ENCODE measurements at regions not wholly inside any gene's neighbourhood (a gene's known extent, or its start where the extent isn't known, plus 50 kb on each side); places are given as distances from the start of the nearest gene placed in this dataset.

DNA sequence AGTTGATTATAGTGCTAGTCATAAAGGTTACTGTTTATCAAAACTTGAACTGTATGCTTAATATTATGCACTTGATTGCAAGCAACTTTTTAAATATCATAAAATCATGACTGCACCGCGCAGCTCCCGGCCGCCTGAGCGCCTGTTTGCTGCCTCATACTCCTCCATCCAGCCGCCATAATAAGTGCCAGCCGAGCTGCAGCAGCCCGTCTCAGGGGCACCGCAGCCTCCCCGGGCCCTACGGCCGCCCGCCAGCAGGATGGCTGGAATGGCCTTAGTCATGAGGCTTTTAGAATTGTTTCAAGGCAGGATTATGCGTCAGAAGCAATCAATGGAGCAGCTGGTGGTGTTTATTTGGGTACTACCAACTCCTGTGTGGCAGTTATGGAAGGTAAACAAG, 337.2 kb downstream of the PAX3 start:
- TF ChIP-seq EZH2 (IDR thresholded peaks at IDR 0.05; ENCODE audit: insufficient read depth, poor library complexity, severe bottlenecking): no peak
- no peak for TF ChIP-seq EZH2phosphoT487 (IDR thresholded peaks at IDR 0.05; ENCODE audit: insufficient read depth, low read depth)
